ENCODE measurements at regions not wholly inside any gene's neighbourhood (a gene's known extent, or its start where the extent isn't known, plus 50 kb on each side); places are given as distances from the start of the nearest gene placed in this dataset.

GRCh38 chr9:20197976-20198685, 409.3 kb upstream of the SLC24A2 start:
- DNase-seq: peak; percentile 63

- no peak for DNase-seq
Observed at GRCh38 chr9:20191228-20191840, 402.5 kb upstream of the SLC24A2 start.

DNA sequence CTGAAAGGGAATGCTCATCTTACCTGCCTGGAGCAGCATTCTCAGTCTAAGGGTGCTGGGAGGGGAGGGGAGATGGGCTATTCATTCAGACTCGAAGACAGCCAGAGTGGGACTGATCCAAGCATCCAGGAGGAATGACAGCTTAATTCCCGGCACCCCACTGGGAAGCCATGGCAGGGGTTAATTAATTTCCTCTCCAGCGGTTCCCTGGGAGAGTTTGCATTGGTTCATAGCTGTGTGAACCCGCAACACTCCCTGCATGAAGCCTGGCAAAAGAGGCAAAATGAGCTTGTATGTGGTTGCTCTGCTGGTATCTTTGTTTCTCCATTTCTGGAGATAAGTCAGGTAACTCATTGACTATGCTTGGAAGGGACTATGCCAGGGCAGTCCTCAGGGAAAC, 401.0 kb upstream of the SLC24A2 start:
- DNase-seq: no peak

- peak; percentile 31 for DNase-seq
Observed at GRCh38 chr9:20188616-20189369, 400.0 kb upstream of the SLC24A2 start.

DNA sequence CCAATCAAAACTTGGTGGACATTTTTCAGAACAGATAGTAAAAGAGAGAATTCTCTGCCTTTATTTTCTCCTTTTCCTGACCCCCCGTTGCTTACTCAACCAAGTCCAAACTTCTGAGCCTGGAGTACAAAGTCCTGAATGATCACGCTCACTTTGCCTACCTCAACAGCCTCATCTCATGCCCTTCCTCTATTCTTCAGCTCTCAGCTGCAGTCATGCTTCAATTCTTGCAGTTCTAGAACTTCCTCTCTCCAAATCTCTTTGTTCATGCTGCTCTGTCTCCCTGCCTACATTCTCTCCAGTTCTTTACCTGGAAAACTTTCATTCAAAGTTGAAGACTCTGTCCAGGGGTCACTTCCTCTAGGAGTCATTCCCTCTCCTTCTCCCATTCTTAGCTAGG, 398.5 kb upstream of the SLC24A2 start:
- no peak for DNase-seq

DNA sequence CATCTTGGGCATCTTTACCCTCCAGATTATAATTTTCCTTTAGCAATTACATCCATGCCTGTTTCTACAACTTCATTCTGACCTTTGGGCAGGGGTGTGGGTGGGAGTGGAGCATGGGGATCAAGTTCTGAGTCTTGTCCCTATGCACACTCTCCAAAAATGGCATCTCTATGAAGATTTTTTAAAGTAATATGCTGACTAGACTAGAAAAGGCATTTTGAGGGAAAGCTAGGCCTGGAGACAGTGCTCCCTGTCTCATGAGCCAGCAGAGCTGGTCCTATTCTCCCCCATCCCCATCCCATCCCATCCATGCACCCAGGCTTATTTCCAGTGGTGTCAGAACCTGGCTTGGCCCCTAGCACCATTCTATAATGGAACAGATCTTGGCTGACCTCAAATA, 398.0 kb upstream of the SLC24A2 start:
- no peak for DNase-seq

- DNase-seq: no peak
Observed at GRCh38 chr9:20186231-20186630, 397.4 kb upstream of the SLC24A2 start.

DNA sequence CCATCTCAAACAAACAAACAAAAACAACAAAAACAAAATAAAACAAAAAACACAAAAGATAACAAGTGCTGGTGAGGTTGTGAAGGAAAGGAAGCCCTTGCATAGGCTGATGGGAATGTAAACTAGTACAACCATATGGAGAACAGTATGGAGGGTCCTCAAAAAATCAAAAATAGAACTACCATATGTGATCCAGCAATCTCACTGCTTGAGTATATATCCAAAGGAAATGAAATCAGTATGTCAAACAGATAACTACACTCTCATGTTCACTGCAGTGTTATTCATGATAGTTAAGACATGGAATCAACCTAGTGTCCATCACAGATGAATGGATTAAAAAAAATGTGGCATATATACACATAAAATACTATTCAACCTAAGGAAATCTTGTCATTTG, 395.7 kb upstream of the SLC24A2 start:
- DNase-seq: no peak

DNA sequence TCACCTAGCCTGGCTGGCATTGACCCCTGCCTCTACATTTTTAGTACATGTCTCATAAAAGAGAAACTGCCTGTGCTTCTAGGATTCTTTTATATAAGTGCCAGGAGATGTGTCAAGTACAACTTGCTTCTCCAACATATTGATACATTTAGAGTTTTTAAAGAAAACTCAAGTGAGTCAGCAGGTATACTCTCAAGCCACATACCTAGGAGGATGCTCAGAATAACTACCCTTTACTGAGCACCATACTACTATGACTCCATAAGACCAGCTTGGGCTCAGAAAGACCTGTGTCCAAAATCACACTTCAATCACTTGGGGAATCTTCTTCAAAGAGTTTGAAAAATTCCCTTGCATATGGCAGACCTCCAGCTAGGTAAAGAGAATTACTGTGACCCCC, 389.8 kb upstream of the SLC24A2 start:
- no peak for DNase-seq

DNA sequence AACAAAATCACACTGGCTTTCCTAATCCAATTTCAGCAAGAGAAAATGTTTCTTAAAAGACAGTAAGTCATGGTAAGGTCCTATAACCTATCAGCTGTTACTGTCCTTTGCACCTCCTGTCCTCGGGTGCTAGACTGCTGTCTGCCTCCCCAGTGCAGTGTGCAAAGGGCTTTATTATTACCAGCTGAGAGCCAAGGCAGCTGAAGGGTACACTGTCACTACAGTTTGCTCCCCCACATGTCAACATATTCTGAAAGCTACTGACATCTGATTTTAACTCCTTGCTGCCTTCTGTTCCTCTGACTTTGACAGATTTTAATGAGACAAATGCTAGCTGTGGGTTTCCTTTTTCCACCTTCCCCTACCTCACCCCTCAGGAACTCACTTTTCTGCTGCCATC, 389.4 kb upstream of the SLC24A2 start:
- DNase-seq: no peak

DNA sequence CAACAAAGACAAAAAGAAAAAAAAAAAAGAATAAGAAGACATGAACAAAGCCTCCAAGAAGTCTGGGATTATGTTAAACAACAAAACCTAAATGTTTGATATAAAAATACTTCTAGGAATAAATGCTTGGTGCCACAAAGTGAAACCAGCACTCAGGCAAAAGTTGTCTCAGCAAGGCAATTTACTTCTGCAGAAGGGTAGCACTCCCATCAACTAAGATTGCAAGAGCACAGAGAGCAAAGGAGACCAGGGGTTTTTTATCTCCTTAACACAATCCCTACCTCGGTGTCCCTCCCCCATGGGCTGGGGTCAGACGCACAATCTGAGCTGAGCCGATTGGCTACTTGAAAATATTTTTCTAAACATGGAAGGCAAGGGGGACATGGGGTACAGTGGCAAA, 381.3 kb upstream of the SLC24A2 start:
- DNase-seq: no peak

DNA sequence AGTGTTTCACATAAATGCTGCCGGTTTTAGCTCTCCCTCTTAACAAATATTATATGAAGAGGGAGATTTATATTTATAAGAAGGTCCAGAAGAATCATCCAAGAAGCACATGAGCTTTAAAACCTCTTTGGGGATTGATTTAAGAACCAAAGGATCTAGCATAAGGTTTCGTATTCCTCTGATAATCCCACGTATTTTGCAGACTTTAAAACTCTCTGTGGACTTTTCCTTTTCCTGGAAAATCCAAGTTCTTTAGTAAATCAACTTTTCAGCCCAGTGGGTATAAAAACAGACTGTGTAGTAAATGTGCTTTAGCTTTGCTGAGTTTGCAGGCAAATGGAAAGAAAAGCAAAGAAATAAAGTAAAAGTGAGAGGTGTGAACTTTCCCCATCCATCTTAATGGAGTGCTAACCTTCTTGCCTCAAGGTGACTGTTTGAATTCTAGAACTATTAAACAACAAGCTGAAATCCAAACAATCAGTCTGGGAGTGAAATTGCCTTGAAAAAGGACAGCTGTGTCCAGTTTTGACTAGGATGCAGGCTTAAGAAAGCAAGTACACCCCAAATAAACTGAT, 363.4 kb upstream of the SLC24A2 start:
- no peak for DNase-seq

DNA sequence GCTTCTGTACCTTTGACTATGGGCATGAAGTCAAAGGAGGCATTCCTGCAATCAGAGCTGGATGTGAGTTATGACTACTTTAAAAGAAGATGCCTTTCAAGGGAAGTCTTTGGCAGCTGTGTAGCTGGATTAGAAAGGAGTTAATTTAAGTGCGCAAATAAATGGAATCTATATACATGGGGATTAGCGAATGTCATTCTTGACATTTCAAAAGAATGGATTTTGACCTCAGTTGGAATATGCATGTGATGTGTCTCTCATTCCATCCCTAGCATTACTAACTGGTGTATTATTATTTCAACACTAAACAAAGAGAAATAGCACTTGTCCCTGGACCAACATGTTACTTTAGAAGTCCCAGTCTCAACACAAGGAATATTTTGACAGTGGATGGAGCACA, 359.6 kb upstream of the SLC24A2 start:
- DNase-seq: no peak

- no peak for DNase-seq
Observed at GRCh38 chr9:20144197-20144596, 355.4 kb upstream of the SLC24A2 start.

- no peak for DNase-seq
Observed at GRCh38 chr9:20139763-20140290, 351.0 kb upstream of the SLC24A2 start.

DNA sequence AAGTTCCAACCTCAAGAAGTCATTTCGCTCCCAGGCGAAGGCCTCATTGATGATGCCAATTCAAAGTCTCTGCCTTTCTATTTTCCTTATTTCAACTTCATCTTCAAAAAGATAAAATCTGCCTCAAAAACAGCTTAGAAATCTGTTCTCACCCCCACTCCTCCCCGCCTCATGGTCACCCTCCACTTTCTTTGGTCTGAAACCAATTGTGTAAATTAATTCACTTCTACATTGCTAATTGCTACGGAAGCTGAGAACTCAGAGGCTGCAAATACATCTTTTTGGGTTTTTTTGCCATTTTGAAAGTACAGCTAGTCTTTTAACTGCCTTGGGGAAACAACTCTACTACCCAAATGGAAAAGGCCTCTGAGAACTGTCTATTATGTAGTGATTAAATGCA, 350.0 kb upstream of the SLC24A2 start:
- DNase-seq: no peak

DNA sequence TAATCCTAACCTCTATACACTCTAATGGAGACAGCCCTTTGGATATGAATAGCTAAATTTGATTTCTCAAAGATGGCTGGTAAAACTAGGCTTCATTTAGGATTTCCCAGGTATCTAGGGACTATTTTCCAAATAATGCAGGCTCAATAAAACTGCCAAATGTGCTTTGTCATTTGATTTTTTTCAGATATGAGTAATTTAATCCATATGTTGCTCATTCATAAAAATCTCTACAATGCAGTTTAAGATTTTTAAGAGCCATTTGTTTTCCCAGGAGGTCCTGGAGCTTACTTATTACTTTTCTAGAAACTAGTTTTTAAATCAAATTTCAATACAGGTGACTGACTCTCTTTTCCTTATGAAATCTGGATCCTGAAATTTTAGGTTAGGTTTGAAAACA, 349.3 kb upstream of the SLC24A2 start:
- no peak for DNase-seq

- DNase-seq: no peak
Observed at GRCh38 chr9:20137425-20137824, 348.6 kb upstream of the SLC24A2 start.

DNA sequence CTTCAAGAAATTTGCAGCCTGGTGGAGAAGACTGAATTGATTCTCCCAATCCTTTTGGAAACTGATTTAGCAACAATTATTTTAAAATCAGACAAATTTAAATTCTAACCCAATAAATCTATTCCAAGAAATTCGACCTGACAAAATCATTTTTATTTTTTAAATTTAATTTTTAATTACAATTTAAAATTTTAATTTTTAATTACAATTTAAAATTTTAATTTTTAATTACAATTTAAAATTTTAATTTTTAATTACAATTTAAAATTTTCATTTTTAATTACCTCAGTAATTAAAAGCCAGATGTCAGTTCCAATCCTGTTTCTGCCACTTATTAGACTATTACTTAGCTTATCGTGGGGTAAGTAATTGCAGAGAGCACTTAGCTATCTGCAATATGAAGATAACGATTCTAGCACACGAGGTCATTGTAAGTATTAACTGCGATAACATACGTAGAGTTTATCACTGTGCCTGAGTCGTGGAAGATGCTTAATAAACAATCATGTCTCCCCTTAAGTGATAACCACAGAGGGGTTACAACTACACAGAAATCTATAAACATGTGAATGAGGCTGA, 346.4 kb upstream of the SLC24A2 start:
- no peak for DNase-seq

DNA sequence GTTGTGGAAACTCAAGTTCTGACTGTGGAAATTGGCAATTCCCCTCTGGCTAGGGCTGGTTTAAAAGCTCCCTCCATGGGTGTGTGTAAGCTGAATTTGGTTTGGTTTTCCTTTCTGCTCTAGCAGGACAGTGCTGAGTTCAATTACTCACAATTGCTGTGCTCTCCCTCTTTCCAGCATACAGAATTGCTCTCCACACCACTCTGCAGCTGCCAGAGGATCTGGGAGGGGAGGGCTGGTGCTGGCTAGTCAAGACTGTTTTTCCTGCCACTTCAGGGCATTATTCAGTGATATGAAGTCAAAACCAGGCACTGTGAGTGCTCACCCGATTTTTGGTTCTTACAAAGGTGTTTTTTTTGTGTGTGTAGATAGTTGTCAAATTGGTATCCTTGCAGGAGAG, 336.9 kb upstream of the SLC24A2 start:
- DNase-seq: no peak

GRCh38 chr9:20119566-20119965, 330.7 kb upstream of the SLC24A2 start:
- DNase-seq: no peak

- DNase-seq: no peak
Observed at GRCh38 chr9:20117986-20118385, 329.1 kb upstream of the SLC24A2 start.

- DNase-seq: no peak
Observed at GRCh38 chr9:20117482-20117881, 328.6 kb upstream of the SLC24A2 start.

All from skin of body (tissue), 1 donor.